ENCODE measurements at regions not wholly inside any gene's neighbourhood (a gene's known extent, or its start where the extent isn't known, plus 50 kb on each side); places are given as distances from the start of the nearest gene placed in this dataset.

- TF ChIP-seq POLR2A (IDR thresholded peaks at IDR 0.05; ENCODE audit: low read length) = no peak
- TF ChIP-seq GATA1 (IDR thresholded peaks at IDR 0.05; ENCODE audit: low read depth, low read length) = no peak
Observed at GRCh38 chr16:73196670-73197069, 148.7 kb upstream of the ZFHX3 start.
